Progenitor cell of endocrine pancreas (in vitro differentiated cells): ENCODE measurements at regions not wholly inside any gene's neighbourhood (a gene's known extent, or its start where the extent isn't known, plus 50 kb on each side); places are given as distances from the start of the nearest gene placed in this dataset.

Experiments used
- DNase-seq: peaks from one replicate; pipeline ENCODE4 v3.0.0; 2021; ENCODE audit warnings: low spot score; ENCODE audit not compliant: unreplicated experiment
- H3K27ac Mint-ChIP-seq: 2 replicates; pipeline ENCODE4 v1.8.0; 2021; ENCODE audit warnings: mild to moderate bottlenecking, moderate library complexity, mixed read lengths
- H3K27me3 Mint-ChIP-seq: 2 replicates; pipeline ENCODE4 v1.8.0; 2021; ENCODE audit warnings: mixed read lengths
- H3K36me3 Mint-ChIP-seq: 2 replicates; pipeline ENCODE4 v1.8.0; 2022; ENCODE audit warnings: mixed read lengths; ENCODE audit not compliant: insufficient read depth
- H3K4me1 Mint-ChIP-seq: 2 replicates; pipeline ENCODE4 v1.8.0; 2021; ENCODE audit warnings: low read depth, mixed read lengths
- H3K4me3 Mint-ChIP-seq: 2 replicates; pipeline ENCODE4 v1.8.0; 2021; ENCODE audit warnings: low read depth, mild to moderate bottlenecking, moderate library complexity, mixed read lengths
- H3K9me3 Mint-ChIP-seq: 2 replicates; pipeline ENCODE4 v1.8.0; 2021; ENCODE audit warnings: low read depth, mixed read lengths
- CTCF ChIP-seq: fragments of 200-600 bp; sonication (generic); IDR thresholded peaks from one replicate; pipeline ENCODE4 v1.5.0; 2021; ENCODE audit warnings: antibody characterized with exemption, mild to moderate bottlenecking; ENCODE audit not compliant: unreplicated experiment

DNA sequence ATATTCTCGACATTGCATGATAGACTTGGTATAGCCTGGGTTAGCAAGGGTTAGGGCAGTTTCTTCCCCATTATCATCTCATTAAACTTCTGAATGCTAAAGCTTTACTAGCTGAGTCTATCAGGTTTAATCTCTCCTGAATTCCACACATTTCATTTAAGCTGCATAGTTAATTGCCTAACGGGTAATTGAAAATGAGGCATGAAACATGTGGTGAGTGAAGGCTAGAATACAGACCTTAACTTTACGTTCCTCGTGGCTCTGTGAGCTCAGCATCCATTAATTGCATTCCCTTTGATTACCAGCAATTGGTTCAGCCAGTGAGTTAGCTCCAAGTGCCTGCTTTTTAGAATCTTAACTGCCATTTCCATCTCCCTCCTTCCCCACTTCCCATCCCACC, 126.5 kb upstream of the MEX3C start:
- no peaks in the 10 kb centered on the region for H3K36me3 Mint-ChIP-seq
- H3K27ac Mint-ChIP-seq: no peak overlapping the region
- DNase-seq: no peak
- no peak for TF ChIP-seq CTCF
- H3K4me1 Mint-ChIP-seq: peaks cover 21% of the 10 kb centered on the region
- H3K27me3 Mint-ChIP-seq: peaks cover 48% of the 10 kb centered on the region
- no peaks in the 10 kb centered on the region for H3K9me3 Mint-ChIP-seq
- no peak overlapping the region for H3K4me3 Mint-ChIP-seq

GRCh38 chr18:51330148-51330547, 132.7 kb upstream of the MEX3C start:
- peaks cover 17% of the 10 kb centered on the region for H3K4me1 Mint-ChIP-seq
- H3K9me3 Mint-ChIP-seq: no peaks in the 10 kb centered on the region
- no peak overlapping the region for H3K4me3 Mint-ChIP-seq
- TF ChIP-seq CTCF: no peak
- no peak overlapping the region for H3K27ac Mint-ChIP-seq
- H3K36me3 Mint-ChIP-seq: no peaks in the 10 kb centered on the region
- H3K27me3 Mint-ChIP-seq: peaks cover 43% of the 10 kb centered on the region
- no peak for DNase-seq

GRCh38 chr18:51330739-51331138, 133.3 kb upstream of the MEX3C start:
- Mint-ChIP-seq H3K9me3 (no peaks in the 10 kb centered on the region), H3K27ac (no peak overlapping the region)
- no peak for DNase-seq

GRCh38 chr18:51337406-51337805, 139.9 kb upstream of the MEX3C start:
- H3K4me1 Mint-ChIP-seq: no peaks in the 10 kb centered on the region
- no peaks in the 10 kb centered on the region for H3K36me3 Mint-ChIP-seq
- no peak for DNase-seq
- H3K9me3 Mint-ChIP-seq: no peaks in the 10 kb centered on the region
- no peak overlapping the region for H3K4me3 Mint-ChIP-seq
- peaks cover 5% of the 10 kb centered on the region for H3K27me3 Mint-ChIP-seq
- no peak for TF ChIP-seq CTCF
- H3K27ac Mint-ChIP-seq: no peak overlapping the region

More at GRCh38 chr18:51330739-51331138, 133.3 kb upstream of the MEX3C start:
- no peak for TF ChIP-seq CTCF
- H3K27me3 Mint-ChIP-seq: peaks cover 37% of the 10 kb centered on the region
- no peak overlapping the region for H3K4me3 Mint-ChIP-seq
- H3K36me3 Mint-ChIP-seq: no peaks in the 10 kb centered on the region
- peaks cover 17% of the 10 kb centered on the region for H3K4me1 Mint-ChIP-seq

DNA sequence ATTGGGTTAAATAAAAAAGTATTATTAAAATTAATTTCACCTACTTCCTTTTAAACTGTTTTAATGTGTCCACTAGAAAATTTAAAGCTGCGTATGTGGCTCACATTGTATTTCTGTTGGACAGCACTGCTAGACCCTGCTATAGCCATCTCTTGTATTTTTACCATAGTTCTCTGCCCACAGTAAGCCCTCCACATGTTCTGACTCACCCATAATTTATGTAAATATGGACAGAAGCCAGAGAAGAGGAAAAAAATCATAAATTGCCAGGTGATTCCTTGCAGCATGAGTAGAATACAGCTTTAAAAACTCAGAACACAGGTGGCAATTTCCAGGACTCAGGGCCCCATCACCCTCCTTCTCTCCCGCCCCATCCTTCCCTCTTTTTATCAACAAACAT, 142.4 kb upstream of the MEX3C start:
- H3K4me1 Mint-ChIP-seq: no peaks in the 10 kb centered on the region
- no peak for DNase-seq
- H3K36me3 Mint-ChIP-seq: no peaks in the 10 kb centered on the region
- no peak overlapping the region for H3K4me3 Mint-ChIP-seq
- H3K27me3 Mint-ChIP-seq: peaks cover 5% of the 10 kb centered on the region
- no peak for TF ChIP-seq CTCF
- H3K9me3 Mint-ChIP-seq: no peaks in the 10 kb centered on the region
- no peak overlapping the region for H3K27ac Mint-ChIP-seq
